ENCODE measurements at regions not wholly inside any gene's neighbourhood (a gene's known extent, or its start where the extent isn't known, plus 50 kb on each side); places are given as distances from the start of the nearest gene placed in this dataset.

GRCh38 chr15:45747426-45747825 is 112.6 kb downstream of the SQOR start:
- TF ChIP-seq CTCF (IDR thresholded peaks at IDR 0.05; ENCODE audit: low read depth, low read length) (no peak), POLR2A (IDR thresholded peaks at IDR 0.05; ENCODE audit: extremely low read depth, insufficient read length) (no peak)
